ENCODE measurements at regions not wholly inside any gene's neighbourhood (a gene's known extent, or its start where the extent isn't known, plus 50 kb on each side); places are given as distances from the start of the nearest gene placed in this dataset.

DNA sequence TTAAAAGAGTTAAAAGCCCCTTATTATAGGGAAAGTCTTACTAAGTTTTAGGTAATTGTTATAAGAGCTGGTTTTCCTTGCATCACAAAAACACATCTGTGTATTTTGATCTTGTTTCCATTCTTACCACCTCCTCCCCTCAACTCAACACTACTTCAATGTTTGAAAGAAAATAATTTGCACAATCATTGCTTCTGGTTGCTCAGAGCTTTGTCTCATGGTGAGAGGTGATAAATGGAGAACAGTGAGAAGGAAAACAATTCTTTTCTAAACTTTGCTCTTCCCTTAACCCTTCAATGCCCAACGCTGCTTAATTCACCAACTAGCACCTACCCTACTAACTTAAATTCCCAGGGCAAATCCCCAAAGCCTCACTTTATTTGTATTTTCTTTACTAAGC lies 268.1 kb upstream of the LINC00305 start:
- H3K4me3 ChIP-seq (ENCODE audit: low read depth, low read length), result no peak overlapping the region
- TF ChIP-seq, protein P1, sequence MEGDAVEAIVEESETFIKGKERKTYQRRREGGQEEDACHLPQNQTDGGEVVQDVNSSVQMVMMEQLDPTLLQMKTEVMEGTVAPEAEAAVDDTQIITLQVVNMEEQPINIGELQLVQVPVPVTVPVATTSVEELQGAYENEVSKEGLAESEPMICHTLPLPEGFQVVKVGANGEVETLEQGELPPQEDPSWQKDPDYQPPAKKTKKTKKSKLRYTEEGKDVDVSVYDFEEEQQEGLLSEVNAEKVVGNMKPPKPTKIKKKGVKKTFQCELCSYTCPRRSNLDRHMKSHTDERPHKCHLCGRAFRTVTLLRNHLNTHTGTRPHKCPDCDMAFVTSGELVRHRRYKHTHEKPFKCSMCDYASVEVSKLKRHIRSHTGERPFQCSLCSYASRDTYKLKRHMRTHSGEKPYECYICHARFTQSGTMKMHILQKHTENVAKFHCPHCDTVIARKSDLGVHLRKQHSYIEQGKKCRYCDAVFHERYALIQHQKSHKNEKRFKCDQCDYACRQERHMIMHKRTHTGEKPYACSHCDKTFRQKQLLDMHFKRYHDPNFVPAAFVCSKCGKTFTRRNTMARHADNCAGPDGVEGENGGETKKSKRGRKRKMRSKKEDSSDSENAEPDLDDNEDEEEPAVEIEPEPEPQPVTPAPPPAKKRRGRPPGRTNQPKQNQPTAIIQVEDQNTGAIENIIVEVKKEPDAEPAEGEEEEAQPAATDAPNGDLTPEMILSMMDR (IDR thresholded peaks at IDR 0.05; ENCODE audit: insufficient read depth, low read depth, low read length), result no peak
- no peak for DNase-seq (ENCODE audit: low read depth)

GRCh38 chr18:64415218-64415617 lies 266.3 kb upstream of the LINC00305 start:
- no peak for DNase-seq (ENCODE audit: low read depth)
- TF ChIP-seq, protein P1 (IDR thresholded peaks at IDR 0.05; ENCODE audit: insufficient read depth, low read depth, low read length), result no peak
- H3K4me3 ChIP-seq (ENCODE audit: low read depth, low read length), result no peak overlapping the region

DNA sequence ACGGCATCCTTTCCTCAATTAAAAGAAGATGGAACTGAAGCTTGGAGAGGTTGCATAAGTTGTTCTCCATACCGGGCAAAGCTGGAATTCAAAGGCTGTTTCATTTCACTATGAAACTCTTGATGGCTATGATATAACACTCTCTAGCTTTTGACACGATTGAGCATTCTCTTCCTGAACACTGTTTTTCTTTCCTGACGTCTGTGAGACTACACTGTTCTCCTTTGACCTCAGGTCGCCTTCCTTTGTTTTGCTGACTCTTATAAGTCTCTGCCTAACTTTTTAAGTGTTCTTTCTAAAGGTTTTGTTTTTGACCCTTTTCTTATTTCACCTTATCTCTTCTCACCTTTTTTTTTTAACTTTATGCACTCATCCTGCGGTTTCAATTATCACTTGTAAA lies 261.8 kb upstream of the LINC00305 start:
- no peak for DNase-seq (ENCODE audit: low read depth)
- no peak overlapping the region for H3K4me3 ChIP-seq (ENCODE audit: low read depth, low read length)
- TF ChIP-seq, protein P1 (IDR thresholded peaks at IDR 0.05; ENCODE audit: insufficient read depth, low read depth, low read length), result no peak

DNA sequence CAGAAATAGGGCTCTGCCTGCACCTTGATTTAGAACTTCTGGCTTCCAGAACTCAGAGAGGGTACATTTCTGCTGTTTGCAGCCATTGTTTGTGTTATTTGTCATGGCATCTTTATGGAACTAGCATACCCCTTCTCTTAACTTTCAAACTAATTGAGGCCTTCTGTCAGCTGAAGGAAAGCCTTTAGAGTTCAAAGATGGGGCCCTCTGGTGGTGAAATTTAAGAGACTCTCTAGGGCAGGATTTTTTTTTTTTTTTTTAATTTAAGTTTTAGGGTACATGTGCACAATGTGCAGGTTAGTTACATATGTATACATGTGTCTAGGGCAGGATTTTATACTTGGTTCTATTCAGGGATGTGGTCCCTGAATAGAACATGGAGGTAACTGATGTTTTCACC lies 260.6 kb upstream of the LINC00305 start:
- DNase-seq (ENCODE audit: low read depth), result no peak
- TF ChIP-seq, protein P1 (IDR thresholded peaks at IDR 0.05; ENCODE audit: insufficient read depth, low read depth, low read length), result no peak
- no peak overlapping the region for H3K4me3 ChIP-seq (ENCODE audit: low read depth, low read length)

GRCh38 chr18:64407606-64408005 lies 258.7 kb upstream of the LINC00305 start:
- H3K4me3 ChIP-seq (ENCODE audit: low read depth, low read length), result no peak overlapping the region
- TF ChIP-seq, protein P1 (IDR thresholded peaks at IDR 0.05; ENCODE audit: insufficient read depth, low read depth, low read length), result no peak
- DNase-seq (ENCODE audit: low read depth), result no peak

- no peak overlapping the region for H3K4me3 ChIP-seq (ENCODE audit: low read depth, low read length)
- DNase-seq (ENCODE audit: low read depth), result peak; percentile 1
- TF ChIP-seq, protein P1 (IDR thresholded peaks at IDR 0.05; ENCODE audit: insufficient read depth, low read depth, low read length), result no peak
Measured at GRCh38 chr18:64405161-64405560, 256.3 kb upstream of the LINC00305 start.

DNA sequence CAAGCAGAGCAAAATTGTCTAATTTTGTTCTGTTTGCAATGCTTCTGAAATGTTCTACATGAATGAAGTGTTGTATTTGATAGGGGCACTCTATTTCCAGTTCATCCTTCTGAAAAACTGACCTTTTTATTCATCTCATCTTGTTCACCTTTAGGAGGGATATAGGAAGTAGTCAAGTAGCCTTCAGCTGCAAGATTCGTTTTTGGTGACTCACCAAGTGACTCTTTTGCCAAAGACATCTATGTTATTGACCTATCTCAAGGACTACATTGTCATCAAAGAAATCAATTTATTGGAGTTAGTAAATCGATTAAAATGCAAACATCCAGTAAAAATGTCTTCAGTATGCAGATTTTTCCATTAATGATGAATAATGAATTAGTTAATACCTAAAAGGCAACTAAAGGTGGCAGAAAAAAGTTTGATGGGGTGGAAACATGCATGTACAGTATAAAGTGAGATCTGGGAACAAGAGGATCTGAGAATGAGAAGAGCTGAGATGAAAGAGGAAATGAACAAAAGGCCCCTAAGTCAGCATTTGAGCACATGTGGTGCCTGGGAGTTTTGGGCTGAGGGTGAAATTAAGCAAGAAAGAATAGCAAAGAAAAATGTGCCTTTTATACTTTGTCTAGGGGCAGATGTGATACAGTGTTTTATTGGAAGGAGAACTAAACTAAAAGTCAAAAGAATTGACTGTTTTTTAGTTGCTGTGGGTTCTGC lies 255.1 kb upstream of the LINC00305 start:
- DNase-seq (ENCODE audit: low read depth), result no peak
- H3K4me3 ChIP-seq (ENCODE audit: low read depth, low read length), result no peak overlapping the region
- TF ChIP-seq, protein P1 (IDR thresholded peaks at IDR 0.05; ENCODE audit: insufficient read depth, low read depth, low read length), result no peak

Measured in fibroblast of villous mesenchyme (primary cell).